ENCODE measurements at regions not wholly inside any gene's neighbourhood (a gene's known extent, or its start where the extent isn't known, plus 50 kb on each side); places are given as distances from the start of the nearest gene placed in this dataset.

DNA sequence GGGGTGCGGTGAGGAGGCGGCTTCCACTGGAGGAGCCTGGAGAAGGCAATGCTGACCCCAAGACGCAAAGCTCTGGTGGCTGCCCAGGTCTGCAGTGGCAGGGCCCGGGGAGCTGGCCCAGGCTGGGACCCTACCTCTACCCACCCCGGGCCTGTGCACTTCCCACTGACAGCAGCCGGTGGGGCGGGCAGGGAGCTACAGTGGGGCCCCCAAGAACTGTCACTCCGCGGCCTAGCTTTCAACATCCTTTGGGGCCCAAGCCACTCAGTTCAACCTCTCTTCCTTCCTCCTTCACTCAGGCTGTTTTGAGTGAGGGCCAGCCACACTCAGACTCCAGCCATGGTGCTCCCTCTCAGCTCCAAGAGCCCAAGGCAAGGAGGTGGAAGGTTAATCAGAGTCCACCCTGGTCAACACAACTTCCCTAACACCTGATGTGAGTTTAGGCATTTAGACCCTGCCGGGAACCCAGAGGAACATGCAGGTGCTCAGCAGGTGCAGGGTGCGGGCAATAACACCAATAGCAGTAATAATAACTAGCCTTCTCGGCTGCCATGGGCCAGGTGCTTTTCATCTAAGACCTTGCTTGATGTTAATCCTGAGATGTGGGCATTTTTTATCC, 93.6 kb downstream of the ZFP36L2 start:
- intact Hi-C loops (cut with micrococcal nuclease; ENCODE audit: unreplicated experiment) (loop anchor here (10.0 kb wide), 2 partner anchors 158 to 352 kb away; no protein-coding TSS in a partner anchor), in situ Hi-C loops (cut with HindIII; ENCODE audit: low pct_unique_long_range_greater_than_20kb, low sequenced_read_pairs) (no loop called here)
- ChIA-PET CTCF (interaction anchor here (0.5 to 0.8 kb wide), 2 partner anchors 27 to 409 kb away, joined by 4 to 5 read pairs; no protein-coding TSS in a partner anchor), POLR2A (no interaction called here)
- DNase-seq (ENCODE audit: low read depth, low spot score), result no peak
- Histone ChIP-seq H3K4me1 (ENCODE audit: control insufficient read depth, insufficient read depth, low read length) (peaks cover 23% of the 10 kb centered on the region), H3K9me3 (ENCODE audit: control insufficient read depth, insufficient read depth, low read depth, low read length) (no peaks in the 10 kb centered on the region), H3K27ac (ENCODE audit: low read length) (no peak overlapping the region), H3K4me3 (ENCODE audit: low read depth in 2 of 2, low read length in 2 of 2) (no peak overlapping the region), H3K27me3 (ENCODE audit: control insufficient read depth, insufficient read depth, low read length) (no peaks in the 10 kb centered on the region), H3K36me3 (ENCODE audit: control insufficient read depth, insufficient read depth, low read length) (no peaks in the 10 kb centered on the region)
- TF ChIP-seq TCF7L2 (IDR thresholded peaks at IDR 0.05; ENCODE audit: low read depth, low read length) (no peak), SIN3A (IDR thresholded peaks at IDR 0.05; ENCODE audit: borderline replicate concordance, insufficient read depth, low read depth, low read length) (no peak), POLR2AphosphoS5 (IDR thresholded peaks at IDR 0.05; ENCODE audit: low read depth, low read length) (no peak)
- TF ChIP-seq, protein P1, sequence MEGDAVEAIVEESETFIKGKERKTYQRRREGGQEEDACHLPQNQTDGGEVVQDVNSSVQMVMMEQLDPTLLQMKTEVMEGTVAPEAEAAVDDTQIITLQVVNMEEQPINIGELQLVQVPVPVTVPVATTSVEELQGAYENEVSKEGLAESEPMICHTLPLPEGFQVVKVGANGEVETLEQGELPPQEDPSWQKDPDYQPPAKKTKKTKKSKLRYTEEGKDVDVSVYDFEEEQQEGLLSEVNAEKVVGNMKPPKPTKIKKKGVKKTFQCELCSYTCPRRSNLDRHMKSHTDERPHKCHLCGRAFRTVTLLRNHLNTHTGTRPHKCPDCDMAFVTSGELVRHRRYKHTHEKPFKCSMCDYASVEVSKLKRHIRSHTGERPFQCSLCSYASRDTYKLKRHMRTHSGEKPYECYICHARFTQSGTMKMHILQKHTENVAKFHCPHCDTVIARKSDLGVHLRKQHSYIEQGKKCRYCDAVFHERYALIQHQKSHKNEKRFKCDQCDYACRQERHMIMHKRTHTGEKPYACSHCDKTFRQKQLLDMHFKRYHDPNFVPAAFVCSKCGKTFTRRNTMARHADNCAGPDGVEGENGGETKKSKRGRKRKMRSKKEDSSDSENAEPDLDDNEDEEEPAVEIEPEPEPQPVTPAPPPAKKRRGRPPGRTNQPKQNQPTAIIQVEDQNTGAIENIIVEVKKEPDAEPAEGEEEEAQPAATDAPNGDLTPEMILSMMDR (IDR thresholded peaks at IDR 0.05), result no peak
- TF ChIP-seq, protein P2, sequence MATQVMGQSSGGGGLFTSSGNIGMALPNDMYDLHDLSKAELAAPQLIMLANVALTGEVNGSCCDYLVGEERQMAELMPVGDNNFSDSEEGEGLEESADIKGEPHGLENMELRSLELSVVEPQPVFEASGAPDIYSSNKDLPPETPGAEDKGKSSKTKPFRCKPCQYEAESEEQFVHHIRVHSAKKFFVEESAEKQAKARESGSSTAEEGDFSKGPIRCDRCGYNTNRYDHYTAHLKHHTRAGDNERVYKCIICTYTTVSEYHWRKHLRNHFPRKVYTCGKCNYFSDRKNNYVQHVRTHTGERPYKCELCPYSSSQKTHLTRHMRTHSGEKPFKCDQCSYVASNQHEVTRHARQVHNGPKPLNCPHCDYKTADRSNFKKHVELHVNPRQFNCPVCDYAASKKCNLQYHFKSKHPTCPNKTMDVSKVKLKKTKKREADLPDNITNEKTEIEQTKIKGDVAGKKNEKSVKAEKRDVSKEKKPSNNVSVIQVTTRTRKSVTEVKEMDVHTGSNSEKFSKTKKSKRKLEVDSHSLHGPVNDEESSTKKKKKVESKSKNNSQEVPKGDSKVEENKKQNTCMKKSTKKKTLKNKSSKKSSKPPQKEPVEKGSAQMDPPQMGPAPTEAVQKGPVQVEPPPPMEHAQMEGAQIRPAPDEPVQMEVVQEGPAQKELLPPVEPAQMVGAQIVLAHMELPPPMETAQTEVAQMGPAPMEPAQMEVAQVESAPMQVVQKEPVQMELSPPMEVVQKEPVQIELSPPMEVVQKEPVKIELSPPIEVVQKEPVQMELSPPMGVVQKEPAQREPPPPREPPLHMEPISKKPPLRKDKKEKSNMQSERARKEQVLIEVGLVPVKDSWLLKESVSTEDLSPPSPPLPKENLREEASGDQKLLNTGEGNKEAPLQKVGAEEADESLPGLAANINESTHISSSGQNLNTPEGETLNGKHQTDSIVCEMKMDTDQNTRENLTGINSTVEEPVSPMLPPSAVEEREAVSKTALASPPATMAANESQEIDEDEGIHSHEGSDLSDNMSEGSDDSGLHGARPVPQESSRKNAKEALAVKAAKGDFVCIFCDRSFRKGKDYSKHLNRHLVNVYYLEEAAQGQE (IDR thresholded peaks at IDR 0.05; ENCODE audit: insufficient read depth in 1 of 2, low read depth in 2 of 2, low read length in 1 of 2), result no peak
- ATAC-seq, result no peak
- no TSS peak for BruUV-seq (replicated peaks)

DNA sequence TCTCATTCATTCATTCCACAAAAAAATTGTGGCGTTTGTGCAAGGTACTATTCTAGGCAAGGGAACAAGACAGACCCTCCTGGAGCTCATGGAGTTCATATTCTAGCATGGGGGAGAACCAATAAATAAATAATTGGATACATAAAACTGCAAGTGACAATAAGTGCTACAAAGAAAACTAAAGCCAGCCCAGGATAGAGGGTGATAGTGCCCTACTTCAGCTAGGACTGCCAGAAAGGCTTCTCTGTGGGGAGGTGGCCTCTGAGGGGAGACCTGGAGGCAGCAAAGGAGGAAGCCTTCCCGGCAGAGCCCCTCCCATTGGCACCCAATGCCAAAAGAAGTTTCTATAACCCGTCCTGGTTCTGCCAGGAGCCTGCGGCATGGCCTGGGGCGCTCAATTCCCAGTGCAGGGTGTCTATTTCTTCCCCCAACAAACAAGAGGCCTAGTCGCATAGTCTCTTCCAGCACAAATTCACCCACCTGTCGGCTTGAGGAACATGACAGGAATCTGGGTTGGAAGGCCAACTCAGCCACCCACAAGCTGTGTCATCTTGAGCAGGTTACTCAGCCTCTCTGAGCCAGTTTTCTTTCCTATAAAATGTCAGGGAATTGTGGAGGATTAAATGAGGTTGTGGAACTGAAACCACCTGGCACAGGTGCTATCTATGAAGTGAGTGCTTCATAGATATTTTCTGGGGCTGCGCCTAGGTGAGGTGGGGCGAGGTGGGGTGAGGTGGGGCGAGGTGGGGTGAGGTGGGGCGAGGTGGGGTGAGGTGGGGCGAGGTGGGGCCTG, 94.3 kb downstream of the ZFP36L2 start:
- Histone ChIP-seq H3K4me1 (ENCODE audit: control insufficient read depth, insufficient read depth, low read length) (peaks cover 20% of the 10 kb centered on the region), H3K27me3 (ENCODE audit: control insufficient read depth, insufficient read depth, low read length) (no peaks in the 10 kb centered on the region), H3K9me3 (ENCODE audit: control insufficient read depth, insufficient read depth, low read depth, low read length) (no peaks in the 10 kb centered on the region), H3K27ac (ENCODE audit: low read length) (0 out of 2 replicates have a peak overlapping the region, but pooled peaks have one; percentile 25), H3K4me3 (ENCODE audit: low read depth in 2 of 2, low read length in 2 of 2) (no peak overlapping the region), H3K36me3 (ENCODE audit: control insufficient read depth, insufficient read depth, low read length) (no peaks in the 10 kb centered on the region)
- DNase-seq (ENCODE audit: low read depth, low spot score), result no peak
- ChIA-PET CTCF (interaction anchor here (0.8 to 1.3 kb wide), 3 partner anchors 87 to 410 kb away, joined by 3 to 12 read pairs (median 4); no protein-coding TSS in a partner anchor), POLR2A (no interaction called here)
- intact Hi-C loops (cut with micrococcal nuclease; ENCODE audit: unreplicated experiment), result loop anchor here (2.0 to 10.0 kb wide), 3 partner anchors 97 to 353 kb away; no protein-coding TSS in a partner anchor
- no TSS peak for BruUV-seq (replicated peaks)
- in situ Hi-C loops (cut with HindIII; ENCODE audit: low pct_unique_long_range_greater_than_20kb, low sequenced_read_pairs), result no loop called here
- TF ChIP-seq POLR2AphosphoS5 (IDR thresholded peaks at IDR 0.05; ENCODE audit: low read depth, low read length) (no peak), SIN3A (IDR thresholded peaks at IDR 0.05; ENCODE audit: borderline replicate concordance, insufficient read depth, low read depth, low read length) (no peak), TCF7L2 (IDR thresholded peaks at IDR 0.05; ENCODE audit: low read depth, low read length) (no peak)
- TF ChIP-seq, protein P1 (IDR thresholded peaks at IDR 0.05), result no peak
- TF ChIP-seq, protein P2 (IDR thresholded peaks at IDR 0.05; ENCODE audit: insufficient read depth in 1 of 2, low read depth in 2 of 2, low read length in 1 of 2), result no peak
- ATAC-seq, result no peak

All from Panc1 (cell line).